AG04449 (cell line): ENCODE measurements at regions not wholly inside any gene's neighbourhood (a gene's known extent, or its start where the extent isn't known, plus 50 kb on each side); places are given as distances from the start of the nearest gene placed in this dataset.

ENCODE experiments used
- CTCF ChIA-PET: fragments of 350-600 bp; formaldehyde crosslinking; extraction: SDS; loops from one replicate; lab custom pipeline; 2021; ENCODE audit warnings: antibody characterized with exemption; lab: Yijun Ruan, JAX
- POLR2A ChIA-PET: fragments of 400-600, 350-600 bp; formaldehyde crosslinking; extraction: SDS; loops from one replicate; lab custom pipeline; 2020; ENCODE audit warnings: antibody characterized with exemption, inconsistent platforms; lab: Yijun Ruan, JAX
- DNase-seq: peaks from one replicate; pipeline ENCODE4 v3.0.0-alpha.2; 2010; ENCODE audit warnings: low read depth, low spot score
- H3K4me3 ChIP-seq: 2 replicates; pipeline ENCODE4 v1.5.1; 2011; ENCODE audit warnings: low read depth, mild to moderate bottlenecking, control low read depth, low read length
- CTCF ChIP-seq: IDR thresholded peaks from one replicate; pipeline ENCODE4 v1.5.1; 2011; ENCODE audit warnings: mild to moderate bottlenecking, moderate library complexity, low read length, control low read depth, inconsistent platforms; ENCODE audit not compliant: insufficient read depth; ENCODE audit errors: missing control alignments

DNA sequence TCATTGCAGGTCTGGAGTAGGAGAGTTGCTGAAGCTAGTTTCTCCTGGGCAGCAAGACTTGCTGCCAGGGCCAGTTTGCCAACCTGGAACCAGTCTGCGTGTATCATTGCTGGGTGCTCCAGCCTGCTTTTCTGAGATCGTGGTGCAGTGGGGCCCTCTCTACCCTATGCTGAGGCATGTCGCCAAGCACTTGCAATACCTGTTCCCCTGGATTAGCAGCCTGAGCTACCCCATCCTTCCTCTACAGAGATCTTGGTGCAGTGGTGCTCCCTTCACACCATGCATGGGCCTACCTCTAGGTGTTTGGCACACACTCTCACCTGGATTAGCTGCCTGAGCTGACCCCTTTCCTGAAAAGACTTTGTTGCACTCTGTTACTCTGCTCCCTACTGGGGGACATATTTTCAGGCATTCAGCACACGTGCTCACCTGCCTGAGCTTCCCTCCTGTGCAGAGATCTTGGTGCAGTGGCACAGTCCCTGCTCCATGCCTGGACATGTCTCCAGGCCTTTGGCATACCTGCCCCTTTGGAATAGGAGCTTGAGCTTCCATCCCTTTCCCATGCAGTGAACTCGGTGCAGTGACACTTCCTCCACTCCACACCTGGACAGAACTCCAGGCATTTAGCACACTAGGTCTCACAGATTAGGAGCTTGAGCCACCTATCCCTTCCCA lies 133.7 kb upstream of the CXCL13 start:
- ChIA-PET CTCF (no interaction called here), POLR2A (no interaction called here)
- TF ChIP-seq CTCF: no peak
- DNase-seq: no peak
- no peak overlapping the region for H3K4me3 ChIP-seq

- DNase-seq: no peak
- TF ChIP-seq CTCF: no peak
- no peak overlapping the region for H3K4me3 ChIP-seq
- ChIA-PET CTCF (interaction anchor here (0.6 to 1.2 kb wide), 2 partner anchors 116 to 125 kb away, joined by 3 read pairs; no protein-coding TSS in a partner anchor), POLR2A (no interaction called here)
Measured at GRCh38 chr4:77473509-77473908, 132.1 kb upstream of the CXCL13 start.

DNA sequence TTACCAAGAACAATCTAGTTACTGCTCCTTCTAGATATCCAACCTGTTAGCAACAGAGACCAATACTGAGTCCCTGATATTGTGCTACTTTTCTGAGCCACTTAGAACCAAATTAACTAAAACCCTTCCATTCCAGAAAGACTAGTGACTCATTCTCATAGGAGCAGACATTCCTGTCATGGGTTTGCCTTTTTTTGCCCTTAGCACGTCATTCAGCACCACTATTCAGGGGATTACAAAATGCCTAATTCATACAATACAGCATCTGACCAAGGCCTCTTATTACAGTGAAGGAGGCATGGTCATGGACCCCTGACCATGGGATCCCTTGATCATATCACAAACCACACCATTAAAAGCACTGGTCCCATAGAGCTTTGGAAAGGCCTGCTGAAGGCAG lies 123.8 kb upstream of the CXCL13 start:
- TF ChIP-seq CTCF: no peak
- no peak overlapping the region for H3K4me3 ChIP-seq
- CTCF ChIA-PET: no interaction called here
- POLR2A ChIA-PET: no interaction called here
- DNase-seq: no peak

- CTCF ChIA-PET: no interaction called here
- no peak for DNase-seq
- no peak overlapping the region for H3K4me3 ChIP-seq
- no peak for TF ChIP-seq CTCF
- POLR2A ChIA-PET: no interaction called here
Measured at GRCh38 chr4:77488882-77489281, 116.7 kb upstream of the CXCL13 start.

DNA sequence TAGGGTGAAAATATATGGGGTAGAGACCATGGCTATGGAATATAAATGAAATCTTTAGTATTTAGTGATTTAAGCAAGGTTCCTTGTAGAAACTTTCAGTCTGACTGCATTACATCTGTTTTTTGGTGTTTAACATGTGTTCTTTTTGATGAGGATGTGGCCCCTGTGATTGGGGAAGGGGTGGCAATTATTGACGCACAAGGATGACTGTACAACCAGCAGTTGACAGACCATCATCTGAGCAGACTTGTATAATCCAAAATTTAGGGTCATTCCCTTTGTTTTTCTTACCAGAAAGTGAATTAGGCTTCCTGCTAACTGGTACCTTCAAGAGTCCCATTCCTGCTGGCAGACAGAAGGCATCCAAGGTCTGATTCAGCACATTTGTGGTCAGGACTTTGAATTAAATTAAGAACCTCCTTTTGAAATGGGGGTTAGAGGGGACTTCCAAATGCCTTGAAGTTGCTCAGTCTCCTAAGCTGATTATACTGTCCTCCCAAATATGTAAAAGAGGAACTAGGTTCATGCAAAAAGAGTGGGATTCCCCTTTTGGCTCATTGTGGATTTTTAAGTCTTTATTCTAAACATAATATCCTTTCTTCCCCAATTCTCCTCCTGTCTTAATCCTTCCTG lies 112.4 kb upstream of the CXCL13 start:
- no peak overlapping the region for H3K4me3 ChIP-seq
- TF ChIP-seq CTCF: no peak
- POLR2A ChIA-PET: no interaction called here
- CTCF ChIA-PET: no interaction called here
- no peak for DNase-seq

GRCh38 chr4:77493829-77494551 lies 111.6 kb upstream of the CXCL13 start:
- CTCF ChIA-PET: no interaction called here
- TF ChIP-seq CTCF: no peak
- POLR2A ChIA-PET: no interaction called here
- no peak overlapping the region for H3K4me3 ChIP-seq
- no peak for DNase-seq
